SKM-1 (cell line): ENCODE measurements at regions not wholly inside any gene's neighbourhood (a gene's known extent, or its start where the extent isn't known, plus 50 kb on each side); places are given as distances from the start of the nearest gene placed in this dataset.

ENCODE experiments used
- DNase-seq: peaks from one replicate; lab custom pipeline; 2025; ENCODE audit not compliant: unreplicated experiment; lab: John Stamatoyannopoulos, UW

- DNase-seq: no peak
Observed at GRCh38 chr7:7044806-7045205, 137.5 kb upstream of the C1GALT1 start.

DNA sequence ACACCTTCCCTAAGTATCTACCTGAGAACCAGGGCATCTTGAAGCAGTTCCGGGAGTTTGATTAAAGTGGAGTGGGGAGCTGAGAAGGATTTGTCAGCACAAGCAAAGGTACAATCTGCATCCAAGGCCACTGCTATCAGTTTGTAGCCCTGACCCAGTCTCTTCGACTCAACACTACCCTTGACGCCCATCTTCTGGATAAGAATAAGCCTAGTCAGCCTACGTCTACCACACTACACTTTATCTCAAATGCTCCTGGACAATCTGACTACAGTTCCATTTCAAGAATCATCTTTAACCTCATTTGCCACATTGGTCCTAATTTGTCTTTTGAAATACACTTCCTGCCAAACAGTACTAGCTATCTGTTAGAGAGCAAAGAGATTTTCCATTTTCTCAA lies 134.1 kb upstream of the C1GALT1 start:
- DNase-seq: no peak

DNA sequence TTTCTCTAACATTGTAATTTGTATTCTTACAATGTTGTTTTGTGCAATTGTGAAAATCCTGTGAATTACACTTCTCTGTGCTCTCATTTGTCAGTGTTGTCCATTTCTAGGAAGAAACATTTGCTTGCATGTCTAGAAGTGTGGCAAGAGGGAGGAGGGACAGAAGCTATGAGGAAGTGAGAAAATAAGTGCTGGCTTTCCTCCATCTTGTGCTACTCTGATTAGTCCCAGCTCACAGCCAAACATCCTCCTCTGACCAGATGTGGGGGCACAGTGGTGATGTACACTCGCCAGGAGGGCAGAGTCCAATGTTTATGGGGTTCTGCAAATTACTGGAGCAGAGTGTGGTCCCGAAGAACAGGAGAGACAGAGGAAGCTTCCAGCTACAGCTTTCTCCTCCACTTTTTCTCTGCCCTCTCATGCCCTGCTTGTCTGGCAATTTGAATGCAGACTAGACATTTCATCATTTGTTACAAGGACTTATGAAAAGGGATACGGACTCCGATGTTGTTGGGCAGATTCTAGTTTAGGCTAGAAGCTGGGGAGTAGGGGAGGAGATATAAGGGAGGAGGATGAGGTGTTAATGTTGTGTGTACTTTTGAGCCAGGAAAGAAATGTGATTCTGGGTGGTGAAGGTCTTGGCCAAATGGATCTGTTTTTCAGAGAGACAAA lies 131.0 kb upstream of the C1GALT1 start:
- DNase-seq: peak; percentile 62

DNA sequence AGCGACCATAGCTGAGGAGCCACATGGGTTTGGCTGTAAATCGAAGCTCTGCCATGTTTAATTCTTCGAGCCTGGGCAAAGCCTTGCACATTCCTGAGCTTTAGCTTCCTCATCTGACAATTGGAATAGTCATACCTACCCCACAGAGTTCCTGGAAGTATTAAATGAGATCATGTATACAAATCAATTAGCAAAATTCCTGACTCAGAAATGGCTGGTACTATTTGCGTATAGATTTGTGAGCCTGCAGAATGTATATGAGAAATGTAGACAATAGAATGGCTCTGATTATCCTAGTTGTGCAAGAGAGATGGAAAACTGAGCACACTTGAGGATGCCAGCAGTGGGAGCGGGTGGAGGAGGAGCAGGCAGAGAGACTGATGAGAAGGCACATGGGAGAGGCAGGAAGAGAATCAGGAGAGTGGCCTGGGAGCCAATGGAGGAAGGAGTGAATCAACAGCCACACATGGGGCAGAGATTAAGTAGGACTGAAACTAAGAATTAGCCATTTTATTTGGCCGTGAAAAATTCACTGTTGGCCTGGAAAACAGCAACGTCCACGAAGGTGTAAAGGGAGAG lies 128.0 kb upstream of the C1GALT1 start:
- DNase-seq: no peak

GRCh38 chr7:7060828-7061599 lies 121.3 kb upstream of the C1GALT1 start:
- DNase-seq: no peak

DNA sequence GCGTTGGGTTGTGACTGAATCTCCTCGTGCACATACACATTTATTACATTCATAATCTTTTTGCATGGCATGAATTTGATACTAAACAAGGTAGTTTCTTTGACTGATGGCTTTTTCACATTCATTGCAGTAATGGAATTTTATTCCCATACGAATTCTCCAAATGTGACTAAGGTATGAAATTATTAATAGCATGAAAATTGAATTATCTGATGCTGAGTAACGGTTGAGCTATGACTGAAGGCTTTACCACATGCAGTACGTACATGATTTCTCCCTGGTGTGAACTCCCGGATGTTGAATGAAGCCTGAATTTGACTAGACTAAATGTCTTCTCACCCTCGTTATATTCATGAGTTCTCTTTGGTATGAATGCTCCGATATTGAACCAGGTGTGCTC lies 104.4 kb upstream of the C1GALT1 start:
- no peak for DNase-seq

DNA sequence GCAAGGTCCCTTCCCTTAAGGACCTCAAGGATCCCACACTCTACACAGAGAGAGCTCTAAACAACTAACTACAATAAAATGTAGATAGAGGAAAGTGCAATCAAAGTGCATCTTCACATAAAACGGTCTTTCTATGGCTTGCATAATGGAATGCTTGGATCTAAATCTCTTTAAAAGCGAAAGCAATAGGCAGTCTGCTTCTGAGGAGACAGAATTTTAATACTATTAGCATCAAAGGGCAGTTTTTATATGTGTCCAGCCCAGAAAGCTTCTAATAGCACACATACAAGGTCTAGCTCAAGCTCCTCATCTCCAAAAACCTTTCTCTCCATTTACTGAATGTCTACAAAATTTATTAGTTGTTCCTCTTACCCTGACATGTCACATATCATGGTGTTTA lies 101.5 kb upstream of the C1GALT1 start:
- no peak for DNase-seq

- no peak for DNase-seq
Observed at GRCh38 chr7:7090460-7090859, 91.9 kb upstream of the C1GALT1 start.

- DNase-seq: no peak
Observed at GRCh38 chr7:7098280-7098818, 84.0 kb upstream of the C1GALT1 start.

- DNase-seq: no peak
Observed at GRCh38 chr7:7099584-7100014, 82.7 kb upstream of the C1GALT1 start.

- no peak for DNase-seq
Observed at GRCh38 chr7:7100432-7100849, 81.9 kb upstream of the C1GALT1 start.

- no peak for DNase-seq
Observed at GRCh38 chr7:7102906-7103305, 79.4 kb upstream of the C1GALT1 start.

GRCh38 chr7:7103343-7104313 lies 78.7 kb upstream of the C1GALT1 start:
- peak; percentile 53 for DNase-seq

DNA sequence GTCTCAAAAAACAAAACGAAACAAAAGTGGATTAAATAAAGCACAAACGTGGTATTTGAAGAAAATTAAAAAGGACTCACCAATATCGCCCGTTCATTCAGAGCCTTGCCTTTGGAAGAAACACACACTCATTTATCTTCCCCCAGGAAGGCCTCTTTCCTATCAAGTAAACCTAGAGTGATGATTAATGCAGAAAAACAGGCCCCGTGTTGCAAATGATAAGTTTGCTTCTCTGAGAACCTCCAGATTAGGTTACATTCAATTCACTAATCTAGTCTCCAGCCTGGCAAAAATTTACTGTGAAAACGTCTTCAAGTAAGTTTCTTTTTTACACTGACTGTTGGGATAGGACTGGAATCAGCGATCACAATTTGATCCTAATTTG lies 78.0 kb upstream of the C1GALT1 start:
- no peak for DNase-seq

DNA sequence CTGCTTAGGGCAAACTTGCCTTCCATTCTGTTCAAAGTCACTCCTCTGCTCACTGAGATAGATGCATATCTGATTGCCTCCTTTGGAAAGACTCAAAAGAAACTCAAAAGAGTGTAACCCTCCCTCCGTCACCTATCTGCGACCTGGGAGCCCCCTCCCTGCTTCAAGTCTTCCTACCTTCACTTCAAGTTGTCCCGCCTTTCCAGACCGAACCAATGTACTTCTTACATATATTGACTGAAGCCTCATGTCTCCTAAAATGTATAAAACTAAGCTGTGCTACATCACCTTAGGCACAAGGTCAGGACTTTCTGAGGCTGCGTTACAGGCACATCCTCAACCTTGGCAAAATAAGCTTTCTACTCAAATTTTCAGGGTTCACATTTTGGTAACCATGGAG lies 77.4 kb upstream of the C1GALT1 start:
- DNase-seq: no peak

DNA sequence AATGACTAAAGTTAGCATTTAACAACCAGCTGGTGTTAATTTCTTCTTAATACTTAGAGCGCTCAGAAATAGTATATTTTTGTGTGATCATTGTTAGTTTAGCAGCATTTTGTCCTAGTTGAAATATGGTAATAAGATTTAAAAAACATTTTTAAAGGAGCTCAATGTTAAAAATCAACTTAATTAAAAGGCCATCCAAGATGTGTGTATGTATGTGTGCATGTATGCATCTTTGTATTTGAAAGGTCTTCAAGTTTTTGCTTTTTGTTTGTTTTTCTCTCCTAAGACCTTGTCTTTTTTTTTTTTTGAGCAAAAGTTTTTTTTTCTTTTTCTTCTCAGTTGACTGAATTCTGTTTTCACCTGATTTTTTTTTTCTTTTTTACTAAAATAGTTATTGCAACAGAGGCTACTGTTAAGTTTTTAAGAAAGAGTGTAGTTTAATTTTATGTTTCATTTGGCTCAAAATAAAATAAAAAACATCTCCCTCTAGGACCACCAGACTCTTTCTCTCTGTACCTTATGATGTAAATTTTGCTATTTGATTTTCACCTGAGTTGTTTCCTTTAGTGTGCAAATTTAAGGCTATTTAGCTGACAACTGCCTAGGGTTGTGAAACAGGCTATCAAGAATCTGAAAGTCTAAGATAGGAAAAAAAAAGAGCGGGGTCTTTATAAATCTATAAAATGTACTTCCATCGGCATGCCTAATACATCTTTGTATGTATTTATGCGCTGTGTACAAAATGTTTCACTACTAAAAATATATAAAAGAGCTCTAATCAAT lies 76.4 kb upstream of the C1GALT1 start:
- no peak for DNase-seq

DNA sequence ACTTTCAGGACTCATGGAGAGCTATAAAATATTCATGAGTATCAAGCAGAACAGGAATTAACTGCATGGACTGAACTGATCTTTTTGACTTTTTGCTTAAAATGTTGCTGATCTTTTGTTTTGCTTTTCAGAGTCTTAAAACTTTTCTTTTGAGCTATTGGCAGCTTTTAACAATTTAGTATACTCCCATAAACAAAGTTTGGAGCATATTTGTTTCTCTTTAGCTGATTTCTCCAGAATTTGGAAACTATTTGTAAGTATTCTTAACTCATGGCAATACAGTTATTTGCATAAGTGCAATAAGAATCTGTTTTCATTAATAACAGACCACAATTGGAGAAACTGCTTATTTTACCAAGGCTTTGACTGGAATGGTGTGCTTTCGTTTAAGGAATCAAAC lies 73.4 kb upstream of the C1GALT1 start:
- DNase-seq: no peak

DNA sequence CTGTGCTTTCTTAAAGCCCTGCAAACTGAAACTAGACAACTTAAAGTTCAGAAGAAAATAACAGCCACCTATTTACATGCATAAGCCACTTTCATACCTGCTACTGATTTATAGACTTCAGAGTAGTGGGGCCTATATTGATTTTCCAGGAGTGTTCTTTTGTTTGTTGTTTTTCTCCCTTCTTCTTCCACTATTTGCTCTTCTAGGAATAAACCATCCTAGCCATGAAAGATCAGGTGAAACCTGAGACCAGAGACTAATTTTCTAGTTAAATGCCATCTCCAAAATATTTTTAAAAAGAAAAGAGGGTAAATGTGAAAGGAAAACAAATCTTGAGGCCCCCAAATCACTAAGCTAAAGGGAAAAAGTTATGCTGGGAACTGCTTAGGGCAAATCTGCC lies 72.4 kb upstream of the C1GALT1 start:
- no peak for DNase-seq

- no peak for DNase-seq
Observed at GRCh38 chr7:7110706-7111105, 71.6 kb upstream of the C1GALT1 start.

- no peak for DNase-seq
Observed at GRCh38 chr7:7112868-7113267, 69.5 kb upstream of the C1GALT1 start.
